Stomach (tissue), 8 donors: ENCODE measurements at regions not wholly inside any gene's neighbourhood (a gene's known extent, or its start where the extent isn't known, plus 50 kb on each side); places are given as distances from the start of the nearest gene placed in this dataset.

ENCODE experiments used
- DNase-seq, 2 donors: peaks; one replicate each; pipeline versions ENCODE4 v3.0.0 to v3.0.0-alpha.2; 2013 to 2019
- H3K27ac ChIP-seq, 5 donors: fragments of 200-600 bp in 4 of 5; sonication (generic) in 4 of 5; one replicate each; pipeline ENCODE4 v1.5.1; 2013 to 2019; ENCODE audit warnings: mild to moderate bottlenecking in 1 of 5, moderate library complexity in 1 of 5
- H3K27me3 ChIP-seq, 3 donors: fragments of 200-600 bp; sonication (generic); one replicate each; pipeline ENCODE4 v1.5.1; 2017 to 2019; ENCODE audit warnings: mixed run types in 1 of 3
- H3K36me3 ChIP-seq, 4 donors: fragments of 200-600 bp; sonication (generic); 1 replicate in 3 of 4; 2 replicates in 1 of 4; pipeline ENCODE4 v1.5.1; 2016 to 2019
- H3K4me1 ChIP-seq, 4 donors: fragments of 200-600 bp; sonication (generic); one replicate each; pipeline ENCODE4 v1.5.1; 2016 to 2019
- H3K4me3 ChIP-seq, 4 donors: fragments of 200-600 bp; sonication (generic) in 3 of 4; one replicate each; pipeline ENCODE4 v1.5.1; 2016 to 2019; ENCODE audit warnings: mild to moderate bottlenecking in 1 of 4
- H3K9me3 ChIP-seq, 4 donors: fragments of 200-600 bp; sonication (generic); one replicate each; pipeline ENCODE4 v1.5.1; 2016 to 2019
- EP300 ChIP-seq: sonication (generic); formaldehyde crosslinking; IDR thresholded peaks from one replicate; pipeline ENCODE4 v1.6.1; 2017; ENCODE audit warnings: antibody characterized with exemption
- POLR2A ChIP-seq, 4 donors: fragments of 450-650 bp; IDR thresholded peaks; one replicate each; pipeline ENCODE4 v1.6.1; 2016; ENCODE audit warnings: antibody characterized with exemption in 4 of 4, control low read depth in 2 of 4, mild to moderate bottlenecking in 1 of 4, moderate library complexity in 1 of 4
- POLR2AphosphoS5 ChIP-seq, 3 donors: sonication (generic); formaldehyde crosslinking; IDR thresholded peaks; one replicate each; pipeline ENCODE4 v1.6.1; 2016; ENCODE audit warnings: antibody characterized with exemption in 3 of 3
- WGBS, 5 donors: extraction: QIAGEN DNeasy Blood & Tissue Kit in 3 of 5; methylation state at CpG; one replicate each; pipeline versions ENCODE4 v1.1.5 to v1.1.7; 2013 to 2018; 5-methylcytosine and 5-hydroxymethylcytosine counted together
- intact Hi-C: fragments of 100-400 bp; cut with DNase I; formaldehyde crosslinking; loops from one replicate; pipeline ENCODE4 v1.15.1; 2023; ENCODE audit warnings: low total_unique reads
- TF ChIP-seq, protein P1 (sequence below), 7 experiments: fragments of 450-650 bp in 4 of 7; fragments of 200-600 bp in 3 of 7; sonication (generic) in 3 of 7; IDR thresholded peaks; one replicate each; pipeline ENCODE4 v1.5.1; 2016 to 2019; ENCODE audit warnings: antibody characterized with exemption in 7 of 7, control low read depth in 2 of 7, mild to moderate bottlenecking in 1 of 7
- donor health status: healthy with polysubstance abuse.
- donor health status: Bipolar disorder and iron deficiency.
- donor health status: healthy.

DNA sequence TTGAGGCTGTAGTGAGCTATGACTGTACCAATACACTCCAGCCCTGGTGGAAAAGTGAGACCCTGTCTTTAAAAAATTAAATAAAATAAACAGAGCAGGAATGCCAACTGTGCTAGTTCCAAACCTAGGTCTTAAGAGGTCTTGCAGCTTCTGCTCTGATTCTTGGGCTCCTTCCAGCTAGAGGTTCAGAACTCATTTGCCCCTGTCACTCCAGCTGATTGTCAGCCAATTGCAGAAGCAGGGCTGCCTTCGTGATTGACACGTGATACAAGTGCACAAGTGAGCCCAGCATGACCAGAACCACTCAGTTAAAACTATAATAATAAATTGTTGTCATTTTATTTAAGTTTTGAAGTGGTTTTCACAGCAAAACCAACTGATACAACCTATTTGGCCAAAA is 298.4 kb downstream of the USP25 start:
- WGBS, 5 donors = 73 to 92% (median 83%) methylated on average over 2 of the region's 2 CpGs

GRCh38 chr21:16028941-16029464 is 299.2 kb downstream of the USP25 start:
- no peak for DNase-seq
- no peaks in the 10 kb centered on the region for H3K9me3 ChIP-seq
- no peak overlapping the region for H3K4me3 ChIP-seq
- WGBS, 5 donors = 68 to 79% (median 73%) methylated on average over 2 of the region's 2 CpGs
- intact Hi-C loops = no loop called here
- TF ChIP-seq POLR2AphosphoS5 (IDR thresholded peaks at IDR 0.05) (no peak), POLR2A (IDR thresholded peaks at IDR 0.05) (no peak), EP300 (no peak)
- TF ChIP-seq, protein P1, sequence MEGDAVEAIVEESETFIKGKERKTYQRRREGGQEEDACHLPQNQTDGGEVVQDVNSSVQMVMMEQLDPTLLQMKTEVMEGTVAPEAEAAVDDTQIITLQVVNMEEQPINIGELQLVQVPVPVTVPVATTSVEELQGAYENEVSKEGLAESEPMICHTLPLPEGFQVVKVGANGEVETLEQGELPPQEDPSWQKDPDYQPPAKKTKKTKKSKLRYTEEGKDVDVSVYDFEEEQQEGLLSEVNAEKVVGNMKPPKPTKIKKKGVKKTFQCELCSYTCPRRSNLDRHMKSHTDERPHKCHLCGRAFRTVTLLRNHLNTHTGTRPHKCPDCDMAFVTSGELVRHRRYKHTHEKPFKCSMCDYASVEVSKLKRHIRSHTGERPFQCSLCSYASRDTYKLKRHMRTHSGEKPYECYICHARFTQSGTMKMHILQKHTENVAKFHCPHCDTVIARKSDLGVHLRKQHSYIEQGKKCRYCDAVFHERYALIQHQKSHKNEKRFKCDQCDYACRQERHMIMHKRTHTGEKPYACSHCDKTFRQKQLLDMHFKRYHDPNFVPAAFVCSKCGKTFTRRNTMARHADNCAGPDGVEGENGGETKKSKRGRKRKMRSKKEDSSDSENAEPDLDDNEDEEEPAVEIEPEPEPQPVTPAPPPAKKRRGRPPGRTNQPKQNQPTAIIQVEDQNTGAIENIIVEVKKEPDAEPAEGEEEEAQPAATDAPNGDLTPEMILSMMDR (IDR thresholded peaks at IDR 0.05) = no peak
- no peaks in the 10 kb centered on the region for H3K4me1 ChIP-seq
- H3K27ac ChIP-seq = no peak overlapping the region
- H3K36me3 ChIP-seq = no peaks in the 10 kb centered on the region
- H3K27me3 ChIP-seq = no peaks in the 10 kb centered on the region

More for the DNA sequence above, 298.4 kb downstream of the USP25 start:
- Histone ChIP-seq H3K27me3 (no peaks in the 10 kb centered on the region), H3K9me3 (no peaks in the 10 kb centered on the region), H3K4me3 (no peak overlapping the region), H3K27ac (no peak overlapping the region), H3K4me1 (no peaks in the 10 kb centered on the region), H3K36me3 (no peaks in the 10 kb centered on the region)
- no peak for DNase-seq
- intact Hi-C loops = no loop called here
- TF ChIP-seq, protein P1 (IDR thresholded peaks at IDR 0.05) = no peak
- TF ChIP-seq EP300 (no peak), POLR2AphosphoS5 (IDR thresholded peaks at IDR 0.05) (no peak), POLR2A (IDR thresholded peaks at IDR 0.05) (no peak)

DNA sequence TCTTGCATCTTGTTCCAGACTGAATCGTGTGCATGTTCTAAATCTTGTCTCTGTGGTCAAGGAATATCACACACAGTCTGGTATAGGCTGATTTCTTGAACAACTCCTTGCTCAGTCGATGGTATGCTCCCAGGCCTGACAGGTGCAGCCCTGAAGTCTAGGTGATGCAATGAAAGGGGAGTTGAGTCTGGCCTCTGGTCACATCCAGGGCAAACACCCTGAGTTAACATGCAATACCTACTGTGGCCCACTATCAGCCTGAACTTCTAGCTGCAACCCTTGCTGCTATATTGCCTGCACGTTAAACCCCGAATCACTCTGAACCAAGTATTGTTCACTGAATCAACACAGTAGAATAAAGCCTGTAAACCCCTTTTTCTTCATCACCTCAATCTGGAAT is 303.4 kb downstream of the USP25 start:
- H3K4me3 ChIP-seq = no peak overlapping the region
- no peaks in the 10 kb centered on the region for H3K9me3 ChIP-seq
- TF ChIP-seq POLR2AphosphoS5 (IDR thresholded peaks at IDR 0.05) (no peak), POLR2A (IDR thresholded peaks at IDR 0.05) (no peak), EP300 (no peak)
- TF ChIP-seq, protein P1 (IDR thresholded peaks at IDR 0.05) = no peak
- no peaks in the 10 kb centered on the region for H3K27me3 ChIP-seq
- no peaks in the 10 kb centered on the region for H3K36me3 ChIP-seq
- no peak for DNase-seq
- H3K4me1 ChIP-seq = no peaks in the 10 kb centered on the region
- no peak overlapping the region for H3K27ac ChIP-seq
- intact Hi-C loops = no loop called here
- 72 to 83% (median 79%) methylated on average over 4 of the region's 4 CpGs for WGBS, 5 donors

DNA sequence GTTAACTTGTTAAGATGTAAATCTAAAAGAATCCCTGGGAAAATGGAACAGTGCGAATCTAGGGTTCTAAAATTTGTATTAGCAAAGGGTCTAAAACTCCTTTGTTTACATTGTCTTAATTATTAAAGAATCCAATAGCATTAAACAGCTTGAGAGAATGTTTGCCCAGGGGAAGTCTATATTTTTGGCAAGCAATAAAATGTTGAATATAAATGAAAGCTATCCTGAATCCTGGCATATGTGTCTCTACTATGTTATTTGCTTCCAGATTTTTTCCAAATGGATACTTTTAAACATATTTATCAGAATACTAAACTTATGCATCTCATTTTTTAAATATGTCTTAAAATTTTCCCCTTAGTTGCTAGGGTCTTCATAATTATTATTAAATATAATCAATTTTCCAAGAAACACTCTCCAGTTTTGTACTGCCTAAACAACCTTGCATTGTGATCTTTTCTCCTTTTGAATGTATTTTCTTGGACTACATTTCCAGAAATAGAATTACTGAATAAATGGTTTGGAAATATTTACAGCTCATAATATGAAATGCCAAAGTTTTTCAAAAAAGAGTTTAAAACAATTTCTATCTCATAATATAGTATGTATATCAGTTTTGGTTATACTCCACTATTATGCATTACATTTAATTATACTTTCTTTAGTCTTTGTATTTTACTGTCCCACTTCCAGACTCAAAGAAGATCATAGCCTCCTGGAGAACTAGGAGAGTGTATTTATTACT is 304.8 kb downstream of the USP25 start:
- Histone ChIP-seq H3K36me3 (no peaks in the 10 kb centered on the region), H3K27ac (no peak overlapping the region), H3K4me1 (no peaks in the 10 kb centered on the region), H3K27me3 (no peaks in the 10 kb centered on the region), H3K9me3 (no peaks in the 10 kb centered on the region), H3K4me3 (no peak overlapping the region)
- TF ChIP-seq POLR2AphosphoS5 (IDR thresholded peaks at IDR 0.05) (no peak), EP300 (no peak), POLR2A (IDR thresholded peaks at IDR 0.05) (no peak)
- TF ChIP-seq, protein P1 (IDR thresholded peaks at IDR 0.05) = no peak
- WGBS, 5 donors = 0 to 19% (median 0%) methylated on average over 1 of the region's 1 CpG
- DNase-seq = peak in 1 of 2 donors; percentile 32
- intact Hi-C loops = no loop called here
